ENCODE measurements at regions not wholly inside any gene's neighbourhood (a gene's known extent, or its start where the extent isn't known, plus 50 kb on each side); places are given as distances from the start of the nearest gene placed in this dataset.

- TF ChIP-seq, protein P1, sequence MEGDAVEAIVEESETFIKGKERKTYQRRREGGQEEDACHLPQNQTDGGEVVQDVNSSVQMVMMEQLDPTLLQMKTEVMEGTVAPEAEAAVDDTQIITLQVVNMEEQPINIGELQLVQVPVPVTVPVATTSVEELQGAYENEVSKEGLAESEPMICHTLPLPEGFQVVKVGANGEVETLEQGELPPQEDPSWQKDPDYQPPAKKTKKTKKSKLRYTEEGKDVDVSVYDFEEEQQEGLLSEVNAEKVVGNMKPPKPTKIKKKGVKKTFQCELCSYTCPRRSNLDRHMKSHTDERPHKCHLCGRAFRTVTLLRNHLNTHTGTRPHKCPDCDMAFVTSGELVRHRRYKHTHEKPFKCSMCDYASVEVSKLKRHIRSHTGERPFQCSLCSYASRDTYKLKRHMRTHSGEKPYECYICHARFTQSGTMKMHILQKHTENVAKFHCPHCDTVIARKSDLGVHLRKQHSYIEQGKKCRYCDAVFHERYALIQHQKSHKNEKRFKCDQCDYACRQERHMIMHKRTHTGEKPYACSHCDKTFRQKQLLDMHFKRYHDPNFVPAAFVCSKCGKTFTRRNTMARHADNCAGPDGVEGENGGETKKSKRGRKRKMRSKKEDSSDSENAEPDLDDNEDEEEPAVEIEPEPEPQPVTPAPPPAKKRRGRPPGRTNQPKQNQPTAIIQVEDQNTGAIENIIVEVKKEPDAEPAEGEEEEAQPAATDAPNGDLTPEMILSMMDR (IDR thresholded peaks at IDR 0.05): no peak
These were observed 245.2 kb downstream of the CDCA7 start for GRCh38 chr2:173599821-173600359.

- TF ChIP-seq, protein P1 (IDR thresholded peaks at IDR 0.05): no peak
These were observed 247.6 kb downstream of the CDCA7 start for GRCh38 chr2:173602153-173602795.

DNA sequence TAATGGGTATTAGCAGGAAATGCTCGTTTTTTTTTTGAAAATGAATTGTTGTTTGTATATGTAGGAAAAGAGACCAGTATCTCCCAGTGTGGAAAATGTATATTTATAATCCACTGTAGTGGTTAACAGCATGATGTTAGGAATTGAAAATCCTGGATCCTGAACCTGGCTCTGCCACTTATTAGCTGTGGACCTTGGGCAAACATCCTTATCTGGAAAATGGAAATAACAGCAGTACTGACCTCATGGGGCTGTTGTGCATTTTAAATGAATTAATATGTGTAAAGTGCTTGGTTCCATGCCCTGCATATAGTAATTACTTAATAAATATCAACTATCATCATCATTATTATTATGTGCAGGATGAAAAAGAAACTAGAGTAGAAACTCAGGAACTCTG lies 251.3 kb downstream of the CDCA7 start:
- TF ChIP-seq, protein P1 (IDR thresholded peaks at IDR 0.05): no peak

- TF ChIP-seq, protein P1 (IDR thresholded peaks at IDR 0.05): no peak
These were observed 252.1 kb downstream of the CDCA7 start for GRCh38 chr2:173606619-173607248.

DNA sequence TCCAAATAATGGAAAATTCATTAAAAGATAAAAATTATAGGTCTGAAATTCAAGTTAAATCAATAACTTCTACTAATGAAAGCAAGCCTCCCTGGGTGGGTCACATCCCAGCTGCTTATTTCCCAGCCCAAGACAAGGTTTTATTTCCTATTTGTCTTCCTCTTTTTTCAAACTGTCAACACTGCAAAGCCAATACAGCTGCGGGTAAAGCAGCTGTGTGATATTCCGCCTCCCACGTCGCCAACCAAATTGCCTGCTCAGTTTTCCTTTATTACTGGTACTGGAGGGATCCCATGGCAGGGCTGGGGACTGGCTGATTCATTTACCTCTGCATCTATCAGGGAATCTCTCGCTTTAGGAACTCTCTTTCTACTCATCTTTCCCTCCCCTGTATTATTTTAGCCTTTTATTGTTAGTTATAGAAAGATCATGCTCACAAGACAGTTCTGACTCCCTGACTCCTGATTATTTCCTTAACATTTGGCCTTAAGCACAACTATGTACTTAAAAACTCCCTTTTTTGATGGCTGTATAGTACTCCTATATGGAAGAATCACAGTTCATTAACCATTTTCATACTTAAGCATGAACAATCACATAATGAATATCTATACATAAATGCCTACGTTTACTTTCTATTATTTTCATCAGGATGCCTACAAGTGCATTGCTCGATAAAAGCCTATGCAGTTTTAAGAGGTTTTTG lies 253.1 kb downstream of the CDCA7 start:
- TF ChIP-seq, protein P1 (IDR thresholded peaks at IDR 0.05): no peak

DNA sequence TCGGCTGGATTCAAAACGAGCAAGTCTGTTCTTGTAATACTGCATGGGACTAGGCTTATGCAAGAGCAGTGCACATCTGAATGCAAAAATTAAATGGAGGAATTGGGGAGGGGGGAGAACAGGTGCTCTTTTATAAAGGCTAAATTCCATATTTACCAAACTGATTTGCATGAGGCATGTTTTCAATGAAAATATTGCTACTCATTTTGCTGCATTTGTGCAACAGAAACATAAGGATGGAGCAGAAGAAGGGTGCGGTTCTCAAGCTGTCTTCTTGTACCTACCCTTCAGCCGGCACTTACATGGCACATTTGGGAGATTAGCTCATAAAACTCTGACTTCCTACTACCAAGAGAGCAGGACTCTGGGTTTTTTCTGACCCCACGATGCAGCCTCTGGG lies 256.4 kb downstream of the CDCA7 start:
- TF ChIP-seq, protein P1 (IDR thresholded peaks at IDR 0.05): no peak

- TF ChIP-seq, protein P1 (IDR thresholded peaks at IDR 0.05): no peak
These were observed 257.7 kb downstream of the CDCA7 start for GRCh38 chr2:173612354-173612753.
